ENCODE measurements at regions not wholly inside any gene's neighbourhood (a gene's known extent, or its start where the extent isn't known, plus 50 kb on each side); places are given as distances from the start of the nearest gene placed in this dataset.

DNA sequence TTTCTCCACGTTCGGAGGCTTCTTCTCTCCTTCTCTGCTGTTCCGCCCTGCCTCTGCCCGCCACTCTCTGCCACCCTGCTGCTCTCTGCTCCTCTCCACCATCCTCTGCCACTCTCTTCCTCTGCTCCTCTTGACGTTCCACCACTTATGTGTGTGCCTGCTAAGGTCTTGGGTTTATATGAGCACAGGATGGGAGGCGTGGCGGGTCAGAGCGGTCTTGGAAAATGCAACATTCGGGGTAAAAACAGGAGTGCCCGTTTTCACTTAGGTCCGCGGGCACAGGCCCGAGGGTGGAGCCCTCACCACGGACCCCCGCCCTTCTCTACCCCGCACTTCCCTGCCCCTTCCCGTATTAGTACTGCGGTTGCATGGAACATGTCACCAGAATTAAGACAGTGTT is 114.4 kb upstream of the FBXL7 start:
- H3K27me3 ChIP-seq (replicated peaks in 1 of 4; ENCODE audit: control extremely low read depth in 1 of 4, control insufficient read depth in 3 of 4, insufficient read depth in 4 of 4, low read length in 3 of 4) = no peaks in the 10 kb centered on the region
- H3K27ac Mint-ChIP-seq = no peak overlapping the region
- no peak for TF ChIP-seq EZH2 (IDR thresholded peaks at IDR 0.05; ENCODE audit: borderline replicate concordance, insufficient read depth, low read depth, low read length, poor library complexity, severe bottlenecking)
- no peaks in the 10 kb centered on the region for H3K4me1 ChIP-seq (ENCODE audit: control insufficient read depth in 2 of 2, insufficient read depth in 2 of 2, low read length in 2 of 2)
- intact Hi-C loops (cut with micrococcal nuclease) = no loop called here
- H3K79me2 ChIP-seq (ENCODE audit: control insufficient read depth, insufficient read depth, low read length) = no peaks in the 10 kb centered on the region
- no peaks in the 10 kb centered on the region for H4K20me1 ChIP-seq (ENCODE audit: control insufficient read depth, insufficient read depth, low read length, poor library complexity, severe bottlenecking)
- WGBS (ENCODE audit: insufficient coverage) = 98% methylated on average over 8 of the region's 18 CpGs
- CTCF ChIA-PET = interaction anchor here (0.6 kb wide), 1 partner anchor 265 kb away, joined by 3 read pairs; no protein-coding TSS in a partner anchor
- H3K4me1 Mint-ChIP-seq = no peaks in the 10 kb centered on the region
- ATAC-seq (ENCODE audit: low read depth) = no peak
- no peaks in the 10 kb centered on the region for H3K27me3 Mint-ChIP-seq
- H3K9ac ChIP-seq (ENCODE audit: low read length) = no peak overlapping the region
- POLR2A ChIA-PET = no interaction called here
- H2AFZ ChIP-seq (ENCODE audit: insufficient read depth, low read depth, low read length, poor library complexity, severe bottlenecking) = no peak overlapping the region
- no peak overlapping the region for H3K27ac ChIP-seq (ENCODE audit: low read length in 2 of 2)
- DNase-seq = no peak
- no peaks in the 10 kb centered on the region for H3K36me3 ChIP-seq (replicated peaks in 1 of 2; ENCODE audit: control extremely low read depth in 1 of 2, control insufficient read depth in 1 of 2, extremely low read depth in 1 of 2, insufficient read depth in 2 of 2, low read length in 1 of 2)
- no peak overlapping the region for H3K4me3 ChIP-seq (ENCODE audit: control extremely low read depth in 1 of 5, extremely low read depth in 1 of 5, insufficient read depth in 1 of 5, low read depth in 2 of 5, low read length in 4 of 5)
- no peaks in the 10 kb centered on the region for H3K9me3 Mint-ChIP-seq (ENCODE audit: insufficient read depth)
- peaks cover 0 to 26% (median 0%) of the 10 kb centered on the region in 3 donors for H3K9me3 ChIP-seq (ENCODE audit: control extremely low read depth in 1 of 3, control insufficient read depth in 2 of 3, insufficient read depth in 1 of 3, low read length in 2 of 3)
- H3K4me2 ChIP-seq (replicated peaks; ENCODE audit: low read depth, low read length, poor library complexity, severe bottlenecking) = no peak overlapping the region
- H3K4me3 Mint-ChIP-seq = no peak overlapping the region

DNA sequence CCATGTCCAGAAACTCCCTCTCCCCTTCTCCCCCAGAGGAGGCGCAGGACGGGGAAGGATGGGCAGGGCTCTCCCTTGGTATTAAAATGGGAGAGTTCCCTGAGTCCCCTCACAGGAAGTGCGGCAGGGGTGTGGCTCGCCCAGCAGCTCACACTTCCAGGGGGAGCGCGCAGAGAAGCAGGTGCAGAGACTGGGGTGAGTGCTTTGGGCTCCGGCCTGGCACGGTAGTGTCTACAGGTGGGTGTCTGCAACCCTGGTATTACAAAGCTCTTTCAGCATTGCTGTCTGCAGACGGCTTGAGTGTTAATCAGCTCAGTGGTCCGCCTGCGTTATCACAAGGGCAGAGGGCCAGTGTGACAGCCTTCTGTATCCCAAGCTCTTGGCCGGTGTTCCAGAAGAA is 114.9 kb upstream of the FBXL7 start:
- no peaks in the 10 kb centered on the region for H3K4me1 Mint-ChIP-seq
- intact Hi-C loops (cut with micrococcal nuclease) = no loop called here
- H2AFZ ChIP-seq (ENCODE audit: insufficient read depth, low read depth, low read length, poor library complexity, severe bottlenecking) = no peak overlapping the region
- H3K36me3 ChIP-seq (replicated peaks in 1 of 2; ENCODE audit: control extremely low read depth in 1 of 2, control insufficient read depth in 1 of 2, extremely low read depth in 1 of 2, insufficient read depth in 2 of 2, low read length in 1 of 2) = no peaks in the 10 kb centered on the region
- H4K20me1 ChIP-seq (ENCODE audit: control insufficient read depth, insufficient read depth, low read length, poor library complexity, severe bottlenecking) = no peaks in the 10 kb centered on the region
- no peak overlapping the region for H3K27ac ChIP-seq (ENCODE audit: low read length in 2 of 2)
- no peak for TF ChIP-seq EZH2 (IDR thresholded peaks at IDR 0.05; ENCODE audit: borderline replicate concordance, insufficient read depth, low read depth, low read length, poor library complexity, severe bottlenecking)
- TF ChIP-seq, protein P1, sequence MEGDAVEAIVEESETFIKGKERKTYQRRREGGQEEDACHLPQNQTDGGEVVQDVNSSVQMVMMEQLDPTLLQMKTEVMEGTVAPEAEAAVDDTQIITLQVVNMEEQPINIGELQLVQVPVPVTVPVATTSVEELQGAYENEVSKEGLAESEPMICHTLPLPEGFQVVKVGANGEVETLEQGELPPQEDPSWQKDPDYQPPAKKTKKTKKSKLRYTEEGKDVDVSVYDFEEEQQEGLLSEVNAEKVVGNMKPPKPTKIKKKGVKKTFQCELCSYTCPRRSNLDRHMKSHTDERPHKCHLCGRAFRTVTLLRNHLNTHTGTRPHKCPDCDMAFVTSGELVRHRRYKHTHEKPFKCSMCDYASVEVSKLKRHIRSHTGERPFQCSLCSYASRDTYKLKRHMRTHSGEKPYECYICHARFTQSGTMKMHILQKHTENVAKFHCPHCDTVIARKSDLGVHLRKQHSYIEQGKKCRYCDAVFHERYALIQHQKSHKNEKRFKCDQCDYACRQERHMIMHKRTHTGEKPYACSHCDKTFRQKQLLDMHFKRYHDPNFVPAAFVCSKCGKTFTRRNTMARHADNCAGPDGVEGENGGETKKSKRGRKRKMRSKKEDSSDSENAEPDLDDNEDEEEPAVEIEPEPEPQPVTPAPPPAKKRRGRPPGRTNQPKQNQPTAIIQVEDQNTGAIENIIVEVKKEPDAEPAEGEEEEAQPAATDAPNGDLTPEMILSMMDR (IDR thresholded peaks at IDR 0.05) = no peak
- WGBS (ENCODE audit: insufficient coverage) = 81% methylated on average over 8 of the region's 12 CpGs
- CTCF ChIA-PET = no interaction called here
- no peak for ATAC-seq (ENCODE audit: low read depth)
- peaks cover 0 to 26% (median 0%) of the 10 kb centered on the region in 3 donors for H3K9me3 ChIP-seq (ENCODE audit: control extremely low read depth in 1 of 3, control insufficient read depth in 2 of 3, insufficient read depth in 1 of 3, low read length in 2 of 3)
- no peak overlapping the region for H3K4me2 ChIP-seq (replicated peaks; ENCODE audit: low read depth, low read length, poor library complexity, severe bottlenecking)
- H3K27me3 Mint-ChIP-seq = no peaks in the 10 kb centered on the region
- no peak overlapping the region for H3K27ac Mint-ChIP-seq
- H3K27me3 ChIP-seq (replicated peaks in 1 of 4; ENCODE audit: control extremely low read depth in 1 of 4, control insufficient read depth in 3 of 4, insufficient read depth in 4 of 4, low read length in 3 of 4) = no peaks in the 10 kb centered on the region
- no peaks in the 10 kb centered on the region for H3K79me2 ChIP-seq (ENCODE audit: control insufficient read depth, insufficient read depth, low read length)
- no peaks in the 10 kb centered on the region for H3K4me1 ChIP-seq (ENCODE audit: control insufficient read depth in 2 of 2, insufficient read depth in 2 of 2, low read length in 2 of 2)
- no peak overlapping the region for H3K9ac ChIP-seq (ENCODE audit: low read length)
- POLR2A ChIA-PET = no interaction called here
- DNase-seq = no peak
- no peak overlapping the region for H3K4me3 ChIP-seq (ENCODE audit: control extremely low read depth in 1 of 5, extremely low read depth in 1 of 5, insufficient read depth in 1 of 5, low read depth in 2 of 5, low read length in 4 of 5)
- no peak overlapping the region for H3K4me3 Mint-ChIP-seq
- no peaks in the 10 kb centered on the region for H3K9me3 Mint-ChIP-seq (ENCODE audit: insufficient read depth)

All from B cell (primary cell).